Uterus (tissue), 2 donors: ENCODE measurements at regions not wholly inside any gene's neighbourhood (a gene's known extent, or its start where the extent isn't known, plus 50 kb on each side); places are given as distances from the start of the nearest gene placed in this dataset.

ENCODE experiments used
- CTCF ChIP-seq, 4 experiments: fragments of 200-600 bp in 2 of 4; fragments of 450-650 bp in 2 of 4; sonication (generic) in 2 of 4; IDR thresholded peaks; one replicate each; pipeline ENCODE4 v1.5.1; 2016 to 2019; ENCODE audit warnings: antibody characterized with exemption in 4 of 4, mild to moderate bottlenecking in 2 of 4, moderate library complexity in 1 of 4
- POLR2A ChIP-seq, 2 donors: fragments of 450-650 bp; IDR thresholded peaks; one replicate each; pipeline ENCODE4 v1.6.1; 2016; ENCODE audit warnings: antibody characterized with exemption in 2 of 2, mild to moderate bottlenecking in 1 of 2, moderate library complexity in 1 of 2

GRCh38 chr9:107833295-107833694 lies 343.7 kb upstream of the KLF4 start:
- TF ChIP-seq CTCF (IDR thresholded peaks at IDR 0.05) (no peak), POLR2A (IDR thresholded peaks at IDR 0.05) (no peak)
